GM19239 (cell line): ENCODE measurements at regions not wholly inside any gene's neighbourhood (a gene's known extent, or its start where the extent isn't known, plus 50 kb on each side); places are given as distances from the start of the nearest gene placed in this dataset.

ENCODE experiments used
- DNase-seq: peaks from one replicate; pipeline ENCODE4 v3.0.0; 2011; ENCODE audit warnings: low spot score; ENCODE audit not compliant: insufficient read length
- FAIRE-seq: peaks from 2 replicates; lab custom pipeline; 2011; peaks lifted over from hg19 to GRCh38; lab: Jason Lieb, UNC

DNA sequence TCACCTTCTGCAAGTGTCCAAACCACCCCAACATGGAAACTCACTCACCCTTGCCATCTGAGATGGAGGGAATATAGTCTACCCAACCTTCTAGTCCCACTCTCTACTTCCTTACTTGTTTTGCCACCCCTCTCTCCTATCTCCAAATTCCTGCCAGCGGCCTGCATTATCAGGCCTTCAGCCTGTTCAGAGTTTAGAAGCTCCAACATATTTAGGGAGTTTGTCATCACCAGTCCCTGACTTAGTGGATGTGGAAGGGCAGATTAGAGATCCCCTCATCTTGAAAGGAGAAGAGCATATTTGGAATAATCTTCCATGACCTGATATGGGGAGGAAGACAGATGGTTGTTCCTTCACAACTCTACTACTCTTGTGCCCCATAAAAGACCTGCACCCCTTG lies 281.4 kb upstream of the MAP3K7 start:
- DNase-seq (no peak), FAIRE-seq (no peak)

DNA sequence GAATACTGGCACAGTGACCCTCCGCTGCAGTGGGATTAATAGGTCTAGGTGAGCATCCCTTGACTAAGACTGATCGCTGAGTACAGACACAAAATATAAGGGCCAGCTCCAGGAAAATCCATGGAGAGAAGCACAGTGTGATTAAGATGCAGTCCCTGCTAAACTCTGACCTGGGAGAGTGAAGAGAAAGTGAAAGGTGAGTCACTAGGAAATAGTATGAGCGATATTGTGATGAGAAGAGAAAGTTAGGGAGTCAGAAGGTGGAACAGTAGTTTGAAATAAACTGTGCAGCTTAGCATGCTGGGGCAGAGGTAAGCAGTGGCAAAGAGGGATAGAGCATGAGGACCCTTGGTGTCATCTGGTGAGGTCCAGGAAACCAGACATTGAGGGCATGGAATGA lies 278.6 kb upstream of the MAP3K7 start:
- DNase-seq, result no peak
- no peak for FAIRE-seq

DNA sequence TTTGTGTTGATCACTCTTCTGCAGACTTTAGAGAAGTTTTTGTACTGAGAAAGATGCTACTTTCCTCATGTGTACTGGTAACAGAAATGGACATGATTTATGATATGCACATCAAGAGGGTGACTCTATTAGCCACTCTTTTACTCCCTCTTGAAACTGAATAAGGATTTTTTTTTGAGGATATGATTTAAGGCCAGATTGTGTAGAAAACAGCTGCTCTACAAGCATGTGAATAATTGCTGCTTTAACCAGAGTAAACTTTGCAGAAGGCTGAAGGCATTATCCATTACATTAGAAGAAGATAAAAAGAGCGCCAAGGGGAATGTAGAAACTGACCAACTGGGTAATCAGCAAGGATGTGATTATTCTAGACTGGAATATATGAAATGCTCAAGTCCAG lies 276.2 kb upstream of the MAP3K7 start:
- DNase-seq, result no peak
- no peak for FAIRE-seq

DNA sequence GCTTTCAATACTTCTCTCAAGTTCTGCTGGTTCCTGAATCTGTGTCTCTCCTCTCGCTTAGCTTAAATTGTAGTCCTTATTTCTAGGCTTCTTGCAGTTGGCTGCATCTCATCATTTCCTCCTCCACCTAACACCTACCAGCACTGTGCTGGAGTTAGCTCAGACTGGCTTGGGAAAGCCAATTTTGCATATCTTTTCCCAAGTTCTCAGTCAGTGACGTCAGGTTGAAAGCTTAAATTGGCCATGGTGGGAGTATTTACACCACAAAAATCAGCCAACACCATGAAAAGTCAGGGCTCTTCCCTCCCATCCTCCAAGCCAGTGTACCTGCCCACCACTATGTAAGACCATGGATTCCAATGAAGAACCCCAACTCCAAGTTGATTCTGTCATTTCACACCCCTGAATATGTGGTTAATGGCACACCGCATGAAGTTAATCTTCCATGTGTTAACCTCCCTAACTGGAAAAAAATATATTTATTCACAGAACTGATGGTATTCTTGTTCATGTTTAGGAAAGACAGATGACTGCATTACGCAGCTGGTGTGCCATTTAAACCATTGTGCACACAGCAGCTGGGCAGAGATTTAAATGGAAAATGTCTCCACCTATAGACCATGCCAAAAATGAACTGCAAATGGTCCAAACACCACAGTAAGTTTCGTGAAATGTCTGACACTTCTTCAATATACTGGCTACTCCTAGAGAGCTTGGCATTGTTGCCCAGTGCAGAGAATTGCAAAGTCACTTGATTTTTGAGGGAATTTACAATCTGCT lies 274.1 kb upstream of the MAP3K7 start:
- DNase-seq, result no peak
- FAIRE-seq, result no peak

DNA sequence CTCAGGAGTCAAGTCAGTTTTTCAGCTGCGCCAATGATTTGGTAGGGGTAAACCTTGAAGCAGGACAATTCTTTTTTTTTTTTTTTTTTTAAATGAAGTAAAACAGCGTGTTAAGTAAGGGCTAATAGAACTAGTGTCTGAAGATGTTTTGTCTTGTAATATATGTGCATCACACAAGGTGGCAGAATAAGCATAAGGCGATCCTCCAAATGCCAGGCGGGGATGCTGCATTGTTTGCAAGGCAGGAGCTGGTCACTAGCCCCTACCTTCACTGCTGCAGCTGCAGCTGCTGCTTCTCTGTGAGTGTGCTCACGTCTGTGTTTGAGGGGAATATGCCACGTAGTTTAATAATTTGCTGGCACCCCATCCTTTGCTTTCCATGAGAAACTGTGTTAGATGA lies 272.7 kb upstream of the MAP3K7 start:
- DNase-seq, result no peak
- FAIRE-seq, result no peak

DNA sequence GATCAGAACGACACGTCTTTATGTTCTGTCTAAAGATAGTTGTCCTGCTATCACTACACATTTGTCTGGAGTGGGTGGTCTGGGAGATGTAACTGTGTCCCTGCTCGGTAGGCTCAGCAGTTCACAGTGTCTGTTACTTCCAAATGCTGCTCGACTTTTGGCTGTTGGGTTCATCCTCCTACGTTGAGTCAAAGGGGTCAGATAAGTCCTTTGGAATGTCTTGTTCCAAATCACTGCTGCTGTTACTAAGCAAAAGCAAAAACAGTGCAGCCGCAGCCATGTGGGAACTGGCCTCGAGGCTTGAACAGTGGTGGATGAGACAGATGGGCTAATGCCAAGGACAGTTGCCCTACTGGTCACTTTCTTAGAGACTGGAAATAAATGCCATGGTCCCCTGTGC lies 272.2 kb upstream of the MAP3K7 start:
- DNase-seq (no peak), FAIRE-seq (no peak)

DNA sequence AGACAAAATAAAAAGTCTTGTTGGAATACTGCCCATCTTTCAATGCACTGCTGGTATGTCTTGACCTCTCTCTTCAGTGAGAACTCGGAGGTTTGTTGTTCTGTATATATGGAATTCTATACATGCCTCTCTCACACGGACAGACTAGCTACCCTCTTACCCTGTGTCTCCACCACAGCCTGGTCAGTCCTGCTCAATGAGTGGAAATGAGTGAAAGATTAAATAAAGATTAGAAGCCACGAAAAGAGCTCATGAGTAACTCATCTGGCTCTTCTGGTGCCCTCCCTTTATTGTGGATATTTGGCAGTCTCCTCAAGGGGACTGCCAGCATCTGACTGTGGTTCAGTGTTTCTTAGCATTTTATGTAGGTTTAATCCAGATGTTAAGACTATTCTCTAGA lies 262.8 kb upstream of the MAP3K7 start:
- no peak for DNase-seq
- FAIRE-seq, result no peak

DNA sequence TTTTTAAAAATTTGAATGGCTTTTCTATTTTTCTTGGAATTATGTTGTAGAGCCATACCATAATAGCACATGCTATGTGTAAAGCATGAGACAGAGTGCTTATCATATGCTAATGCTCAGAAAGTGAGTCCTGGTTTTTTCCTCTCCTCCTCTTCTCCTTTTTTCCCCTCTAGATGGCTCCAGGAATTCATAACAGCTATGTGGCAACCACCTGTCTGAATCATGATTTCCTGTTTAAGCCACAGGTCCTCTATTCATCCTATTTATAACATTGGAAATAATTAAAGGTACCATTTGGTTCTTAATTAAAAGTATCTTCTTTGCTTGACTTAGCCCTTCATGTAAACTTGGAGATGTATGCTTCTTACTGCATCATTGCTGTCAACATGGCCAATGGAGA lies 260.0 kb upstream of the MAP3K7 start:
- DNase-seq, result no peak

DNA sequence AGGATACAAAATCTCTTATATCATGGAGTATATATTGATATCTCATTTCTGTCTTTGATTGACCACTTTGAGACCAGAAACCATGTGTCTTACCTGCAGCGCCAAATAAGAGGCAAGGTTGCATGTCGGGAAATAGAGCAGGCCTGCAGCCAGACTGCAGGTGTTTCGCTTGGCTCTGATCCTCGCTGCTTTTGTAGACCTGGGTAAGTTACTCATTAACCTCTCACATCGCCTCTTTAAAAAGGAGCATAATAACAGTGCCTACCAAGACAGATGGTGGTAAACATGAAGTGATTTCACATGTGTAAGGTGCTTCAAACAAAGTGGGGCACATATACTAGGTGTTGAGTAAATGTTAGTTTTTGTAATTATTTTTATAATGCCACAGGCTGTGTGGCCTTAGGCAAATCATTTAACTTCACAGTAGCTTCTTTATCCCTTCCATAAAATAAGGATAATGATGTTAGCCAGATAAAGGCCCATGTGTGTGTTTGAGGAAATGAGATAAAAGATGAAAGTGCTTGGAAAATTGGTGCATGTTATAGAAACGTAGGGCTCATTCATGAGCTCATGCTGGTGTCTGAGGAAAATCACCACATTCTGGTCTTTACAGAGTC lies 248.8 kb upstream of the MAP3K7 start:
- no peak for FAIRE-seq
- DNase-seq, result no peak

More for the DNA sequence above, 260.0 kb upstream of the MAP3K7 start:
- FAIRE-seq, result no peak

DNA sequence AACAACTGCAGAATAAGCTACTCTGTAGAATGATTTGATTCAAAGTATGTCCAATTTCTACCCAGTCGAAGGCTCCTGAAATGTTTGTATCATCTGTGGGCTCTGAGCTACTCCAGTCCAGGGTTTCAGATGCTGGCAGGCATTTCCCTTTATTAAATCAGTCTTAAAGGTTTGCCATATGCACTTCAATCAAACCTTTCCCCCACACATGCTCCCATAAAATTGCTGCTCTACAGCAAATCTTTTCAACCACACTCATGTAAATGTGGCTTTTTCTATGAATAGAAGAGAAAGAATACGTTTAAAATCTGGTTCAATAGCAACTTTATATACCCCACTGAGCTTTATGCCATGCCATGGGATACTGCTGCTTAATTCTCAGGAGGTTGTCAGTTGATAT lies 242.4 kb upstream of the MAP3K7 start:
- DNase-seq (no peak), FAIRE-seq (no peak)

DNA sequence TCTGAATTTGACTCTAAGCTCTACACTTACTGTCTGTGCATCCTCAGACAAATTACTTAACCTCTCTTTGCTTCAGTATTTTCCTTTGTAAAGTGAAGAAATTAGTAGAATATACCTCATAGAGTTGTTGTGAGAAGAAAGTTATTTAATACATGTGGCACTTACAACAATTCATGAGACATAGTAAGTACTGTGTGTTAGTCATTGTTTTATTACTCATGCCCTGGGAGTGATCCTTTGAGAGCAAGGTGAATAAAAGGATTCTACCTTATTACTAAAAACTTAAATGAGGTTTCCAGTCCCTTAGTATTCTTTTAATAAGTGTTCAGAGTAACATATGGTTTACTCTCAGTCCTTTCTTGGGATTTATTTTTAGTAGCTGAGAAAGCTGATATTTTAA lies 233.6 kb upstream of the MAP3K7 start:
- FAIRE-seq, result no peak
- DNase-seq, result no peak

DNA sequence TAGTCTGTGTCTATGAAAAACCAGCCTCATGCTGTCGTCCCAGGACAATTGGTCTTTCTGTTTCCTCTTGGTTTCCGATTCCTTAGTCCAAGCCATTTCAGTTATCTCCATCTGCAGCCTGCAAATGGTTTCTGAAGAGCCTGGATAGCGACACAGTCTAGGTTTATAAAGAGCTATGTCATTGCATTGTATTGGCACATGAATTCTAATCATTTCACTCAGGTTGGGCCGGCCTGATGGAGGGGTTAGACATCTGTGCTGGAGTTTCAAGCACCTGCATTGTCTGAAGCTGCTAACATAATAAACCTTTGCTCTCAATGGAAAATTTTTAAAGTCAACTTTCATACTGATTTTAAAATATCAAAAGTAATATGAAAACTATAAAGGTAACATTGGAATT lies 232.6 kb upstream of the MAP3K7 start:
- FAIRE-seq, result no peak
- no peak for DNase-seq

DNA sequence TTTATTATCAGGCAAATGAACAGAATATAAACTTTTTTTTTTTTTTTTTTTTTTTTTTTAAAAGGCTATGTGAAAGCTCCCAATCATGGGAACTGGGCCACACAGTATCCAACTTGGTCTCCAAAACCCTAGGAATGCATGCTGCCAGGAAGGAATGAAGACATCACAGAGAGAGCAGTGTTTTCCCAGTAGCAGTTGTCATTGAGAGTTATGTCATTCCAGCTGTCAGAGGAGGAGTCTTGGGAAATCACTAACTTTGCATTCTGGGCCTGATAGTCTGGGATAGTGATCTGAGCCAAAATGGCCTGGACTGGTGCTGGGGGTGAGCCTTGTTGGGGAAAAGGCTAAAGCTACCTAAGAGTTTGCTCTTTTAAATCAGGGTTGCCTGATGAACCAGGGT lies 231.3 kb upstream of the MAP3K7 start:
- no peak for FAIRE-seq

DNA sequence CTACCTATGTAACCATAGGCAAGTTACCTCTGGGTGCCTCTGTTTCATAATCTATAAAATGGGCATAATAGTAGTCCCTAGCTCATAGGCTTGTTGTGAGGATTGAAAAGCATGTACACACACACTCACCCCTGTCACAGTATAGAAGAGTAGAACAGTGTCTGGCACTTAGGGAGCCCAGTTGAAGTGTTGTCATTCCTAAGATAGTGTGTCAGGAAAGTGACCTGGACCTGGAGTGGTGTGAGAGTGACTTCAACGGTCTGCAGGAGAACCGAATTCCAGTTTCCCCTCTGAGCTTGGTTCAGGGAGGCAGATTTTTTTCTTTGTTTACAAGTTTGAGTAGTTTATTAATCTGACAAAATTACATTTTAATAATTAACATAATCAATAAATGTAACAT lies 229.9 kb upstream of the MAP3K7 start:
- DNase-seq (no peak), FAIRE-seq (no peak)

More for the DNA sequence above, 231.3 kb upstream of the MAP3K7 start:
- DNase-seq, result no peak

DNA sequence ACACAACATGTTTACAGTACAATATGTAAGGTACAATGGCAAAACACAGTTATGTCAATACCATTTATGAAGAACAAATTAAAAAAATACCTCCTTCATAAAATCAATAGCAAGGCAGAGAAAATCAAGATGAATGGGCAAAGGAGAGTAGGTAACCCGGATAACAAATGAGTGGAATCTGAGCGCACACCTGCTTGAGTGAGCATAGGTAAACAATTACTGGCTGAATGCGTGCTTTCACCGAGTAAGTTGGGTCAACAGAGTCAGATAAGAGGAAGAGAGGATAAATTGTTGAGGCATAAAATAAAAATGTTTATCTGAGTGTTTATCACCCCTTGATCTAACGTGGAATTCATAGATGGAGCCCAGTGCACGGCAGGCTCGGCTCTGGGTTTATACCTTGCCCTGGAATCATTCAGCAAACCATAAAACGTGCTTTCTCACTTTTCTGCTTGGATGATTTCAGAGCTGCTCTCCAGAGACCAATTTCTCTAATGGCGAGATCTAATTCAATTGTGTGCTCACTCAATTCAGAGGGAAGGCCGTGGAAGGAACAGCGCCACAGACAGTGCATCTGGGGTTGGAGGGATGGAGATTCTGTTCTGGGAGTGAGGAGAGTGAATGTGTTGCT lies 224.8 kb upstream of the MAP3K7 start:
- DNase-seq (no peak), FAIRE-seq (no peak)

DNA sequence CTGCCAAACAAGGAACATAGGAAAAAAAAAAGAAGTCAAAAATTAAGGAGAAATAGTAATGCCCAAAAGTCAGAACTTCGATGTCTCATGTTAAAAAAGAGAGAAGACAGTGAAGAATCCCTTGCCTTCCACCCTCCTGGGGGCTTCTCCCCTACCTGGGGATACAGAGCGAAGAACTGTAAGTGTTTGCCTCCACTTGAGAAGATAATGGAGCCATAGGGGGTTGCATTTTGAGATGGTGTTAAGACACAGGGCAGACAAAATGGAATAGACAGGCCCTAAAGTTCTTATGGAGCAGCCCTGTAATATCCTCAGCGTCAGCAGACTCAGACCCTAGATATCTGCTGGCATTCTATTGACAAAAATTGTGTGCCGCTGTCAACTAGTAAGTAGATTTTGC lies 222.2 kb upstream of the MAP3K7 start:
- DNase-seq (no peak), FAIRE-seq (no peak)

DNA sequence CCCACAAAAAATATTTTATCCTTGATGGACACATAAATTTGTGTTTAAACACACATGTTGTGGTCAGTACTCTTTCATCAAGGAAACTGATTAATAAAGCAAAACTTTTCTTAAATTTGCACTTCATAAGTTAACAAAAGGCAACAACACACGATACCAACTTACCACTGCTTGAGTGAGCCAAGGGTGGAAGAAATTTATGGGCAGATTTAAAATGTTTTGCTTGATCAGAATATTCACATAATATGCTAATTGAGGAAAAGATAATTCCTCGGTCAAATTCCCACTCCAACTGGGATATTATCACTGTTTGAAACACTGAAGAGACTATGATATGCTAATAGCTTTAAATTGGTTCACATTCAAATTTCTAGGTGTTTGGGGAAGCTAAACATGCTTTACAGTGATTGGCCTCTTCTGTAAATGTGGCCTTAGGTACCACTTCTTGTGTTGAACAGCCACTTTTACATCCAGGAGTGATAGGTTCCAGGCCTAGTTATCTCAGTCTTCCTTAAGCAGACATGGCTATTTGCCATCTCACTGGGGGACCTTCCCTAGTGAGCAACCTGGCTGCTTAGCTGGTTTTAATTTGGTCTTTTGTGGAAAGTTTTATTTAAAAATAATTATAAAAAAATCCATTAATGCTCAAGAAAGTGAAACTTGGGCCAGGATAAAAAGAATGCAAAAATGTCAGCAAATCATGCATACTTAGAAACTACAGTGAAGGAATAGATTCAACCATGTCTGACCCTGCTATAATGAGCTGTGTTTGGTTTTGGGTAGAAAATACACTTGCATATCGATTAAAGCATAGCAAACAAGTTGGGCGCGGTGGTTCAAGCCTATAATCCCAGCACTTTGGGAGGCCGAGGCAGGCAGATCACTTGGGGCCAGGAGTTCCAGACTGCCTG lies 221.2 kb upstream of the MAP3K7 start:
- FAIRE-seq, result no peak
- no peak for DNase-seq

DNA sequence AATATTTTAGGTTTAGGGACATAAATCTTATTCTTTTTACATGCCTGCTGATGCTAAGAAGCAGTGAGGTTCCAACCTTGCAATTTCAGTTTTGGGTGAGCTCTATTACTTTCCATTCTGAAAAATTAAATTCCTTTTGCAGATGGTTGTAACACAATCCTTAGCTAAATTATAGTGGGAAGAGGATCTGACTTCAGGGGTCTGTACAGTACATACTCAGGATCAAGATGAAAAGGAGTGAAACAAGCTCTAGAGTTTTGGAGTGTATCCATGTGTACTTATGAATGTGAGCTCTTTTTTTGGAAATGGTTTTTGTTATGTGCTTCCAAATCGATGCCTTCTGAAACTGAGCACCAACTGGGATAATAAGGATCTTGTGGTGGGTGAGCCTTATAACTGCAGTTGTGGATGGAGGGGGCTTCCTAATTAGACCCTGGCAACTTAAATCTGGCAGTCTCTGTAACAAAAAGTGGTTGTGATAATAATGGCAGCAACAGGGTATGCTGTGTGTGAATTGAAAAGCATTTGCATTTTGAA lies 218.8 kb upstream of the MAP3K7 start:
- no peak for FAIRE-seq
- no peak for DNase-seq

DNA sequence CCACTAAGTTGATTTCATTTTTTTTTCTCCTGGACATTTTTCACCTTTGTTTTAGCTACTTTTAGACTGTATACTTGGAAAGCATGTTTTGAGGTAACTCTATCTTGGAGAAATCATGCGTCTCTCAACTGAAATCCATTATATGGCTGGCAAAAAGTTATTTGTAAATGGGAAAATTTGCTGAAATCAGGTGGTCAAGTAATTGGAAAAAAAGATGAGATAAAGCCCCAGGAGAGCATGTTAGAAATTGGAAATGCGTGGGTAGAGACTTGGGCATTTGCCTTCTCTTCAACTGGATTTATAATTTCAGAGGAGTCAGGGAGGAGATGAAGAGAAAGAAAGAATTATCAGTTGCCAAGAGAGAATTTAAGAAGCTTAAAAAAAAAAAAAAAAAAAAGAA lies 217.1 kb upstream of the MAP3K7 start:
- DNase-seq (no peak), FAIRE-seq (no peak)

DNA sequence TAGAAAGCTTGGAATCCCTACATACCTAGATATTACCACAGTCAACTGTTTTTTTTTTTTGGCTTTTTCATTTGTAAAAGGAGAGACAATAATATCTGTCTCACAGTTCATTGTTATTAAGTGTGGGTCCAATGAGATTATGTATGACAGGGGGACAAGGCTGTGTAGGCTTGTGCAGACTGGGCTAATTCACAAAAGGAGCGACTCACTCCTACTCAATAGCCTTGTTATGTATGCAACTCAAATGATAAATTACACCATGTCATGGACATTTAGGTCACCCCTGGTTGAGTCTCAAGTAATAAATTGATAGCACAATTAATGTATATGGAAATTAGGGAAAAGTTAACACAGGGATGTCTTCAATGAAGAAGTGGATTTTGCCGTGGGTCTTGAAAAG lies 208.2 kb upstream of the MAP3K7 start:
- FAIRE-seq, result no peak
- DNase-seq, result no peak
